Transverse colon (tissue), 4 donors: ENCODE measurements at regions not wholly inside any gene's neighbourhood (a gene's known extent, or its start where the extent isn't known, plus 50 kb on each side); places are given as distances from the start of the nearest gene placed in this dataset.

Source experiments
- DNase-seq: peaks from one replicate; pipeline ENCODE4 v3.0.0-alpha.2; 2019
- H3K27ac ChIP-seq, 4 donors: fragments of 200-600 bp; sonication (generic); 2 replicates each; pipeline ENCODE4 v1.5.1; 2016 to 2018; ENCODE audit warnings: inconsistent platforms in 4 of 4
- H3K27me3 ChIP-seq: fragments of 200-600 bp; sonication (generic); 2 replicates; pipeline ENCODE4 v1.5.1; 2017; ENCODE audit warnings: inconsistent platforms
- H3K36me3 ChIP-seq, 4 donors: fragments of 200-600 bp; sonication (generic); 2 replicates each; pipeline ENCODE4 v1.5.1; 2017 to 2019; ENCODE audit warnings: inconsistent platforms in 4 of 4
- H3K4me1 ChIP-seq, 4 donors: fragments of 200-600 bp; sonication (generic); 2 replicates each; pipeline ENCODE4 v1.5.1; 2017 to 2020; ENCODE audit warnings: inconsistent platforms in 4 of 4
- H3K4me3 ChIP-seq, 4 donors: fragments of 200-600 bp; sonication (generic); 1 replicate in 1 of 4; 2 replicates in 3 of 4; pipeline versions ENCODE4 v1.5.1 to v1.6.1; 2017 to 2019; ENCODE audit warnings: inconsistent platforms in 4 of 4
- H3K9me3 ChIP-seq, 2 donors: fragments of 200-600 bp; sonication (generic); 2 replicates each; pipeline ENCODE4 v1.5.1; 2017 to 2019; ENCODE audit warnings: inconsistent platforms in 2 of 2
- CTCF ChIP-seq, 5 experiments: fragments of 200-600 bp in 3 of 5; fragments of 450-650 bp in 2 of 5; sonication (generic) in 3 of 5; IDR thresholded peaks; 1 replicate in 2 of 5; 2 replicates in 3 of 5; pipeline ENCODE4 v1.5.1; 2016 to 2017; ENCODE audit warnings: antibody characterized with exemption in 5 of 5, inconsistent platforms in 3 of 5, mild to moderate bottlenecking in 2 of 5, moderate library complexity in 1 of 5
- EP300 ChIP-seq: sonication (generic); formaldehyde crosslinking; IDR thresholded peaks from one replicate; pipeline ENCODE4 v1.6.1; 2017; ENCODE audit warnings: antibody characterized with exemption, low read depth
- POLR2A ChIP-seq: fragments of 450-650 bp; IDR thresholded peaks from one replicate; pipeline ENCODE4 v1.6.1; 2016; ENCODE audit warnings: antibody characterized with exemption, mild to moderate bottlenecking, moderate library complexity
- POLR2AphosphoS5 ChIP-seq, 3 donors: sonication (generic); formaldehyde crosslinking; IDR thresholded peaks; one replicate each; pipeline ENCODE4 v1.6.1; 2016; ENCODE audit warnings: antibody characterized with exemption in 3 of 3
- WGBS, 2 donors: methylation state at CpG; one replicate each; pipeline ENCODE4 v1.1.5; 2018; ENCODE audit warnings: low coverage in 1 of 2; 5-methylcytosine and 5-hydroxymethylcytosine counted together
- in situ Hi-C, 4 donors: fragments of 200-750 bp; cut with MboI; loops; one replicate each; pipeline versions ENCODE4 v1.15.0 to v1.15.1; 2017; ENCODE audit warnings: low sequenced_read_pairs in 3 of 4, low pct_ligation_motif_present in 1 of 4, low pct_unique_long_range_greater_than_20kb in 1 of 4
- intact Hi-C: fragments of 100-400 bp; cut with DNase I; formaldehyde crosslinking; loops from one replicate; pipeline ENCODE4 v1.15.1; 2023; ENCODE audit warnings: low total_unique reads

GRCh38 chr2:128451084-128452023 is 132.7 kb upstream of the HS6ST1 start:
- no peaks in the 10 kb centered on the region for H3K9me3 ChIP-seq
- no peak overlapping the region for H3K4me3 ChIP-seq
- WGBS, 2 donors, result 89 to 90% methylated on average over 1 to 15 of the region's 15 CpGs
- TF ChIP-seq EP300 (no peak), POLR2AphosphoS5 (IDR thresholded peaks at IDR 0.05) (no peak), CTCF (IDR thresholded peaks at IDR 0.05) (no peak), POLR2A (no peak)
- intact Hi-C loops, result no loop called here
- H3K27me3 ChIP-seq, result no peaks in the 10 kb centered on the region
- no peak overlapping the region for H3K27ac ChIP-seq
- no peak for DNase-seq
- H3K36me3 ChIP-seq, result no peaks in the 10 kb centered on the region
- no peaks in the 10 kb centered on the region for H3K4me1 ChIP-seq
- in situ Hi-C loops, result no loop called here

GRCh38 chr2:128452024-128452411 is 133.3 kb upstream of the HS6ST1 start:
- Histone ChIP-seq H3K4me3 (no peak overlapping the region), H3K27me3 (no peaks in the 10 kb centered on the region), H3K4me1 (no peaks in the 10 kb centered on the region), H3K36me3 (no peaks in the 10 kb centered on the region), H3K27ac (no peak overlapping the region), H3K9me3 (no peaks in the 10 kb centered on the region)
- TF ChIP-seq POLR2A (no peak), CTCF (IDR thresholded peaks at IDR 0.05) (no peak), EP300 (no peak), POLR2AphosphoS5 (IDR thresholded peaks at IDR 0.05) (no peak)
- DNase-seq, result no peak
- WGBS, 2 donors, result 95 to 100% methylated on average over 1 of the region's 1 CpG
- in situ Hi-C loops (no loop called here), intact Hi-C loops (no loop called here)

- Histone ChIP-seq H3K27ac (no peak overlapping the region), H3K9me3 (no peaks in the 10 kb centered on the region), H3K4me3 (no peak overlapping the region), H3K36me3 (no peaks in the 10 kb centered on the region), H3K27me3 (no peaks in the 10 kb centered on the region), H3K4me1 (no peaks in the 10 kb centered on the region)
- intact Hi-C loops (no loop called here), in situ Hi-C loops (no loop called here)
- no peak for DNase-seq
- WGBS, 2 donors, result 84 to 86% methylated on average over 7 to 20 of the region's 20 CpGs
- no peak for TF ChIP-seq POLR2A
- TF ChIP-seq EP300, result no peak
- no peak for TF ChIP-seq CTCF (IDR thresholded peaks at IDR 0.05)
- no peak for TF ChIP-seq POLR2AphosphoS5 (IDR thresholded peaks at IDR 0.05)
These were observed 134.2 kb upstream of the HS6ST1 start for GRCh38 chr2:128452536-128453530.
